ENCODE measurements at regions not wholly inside any gene's neighbourhood (a gene's known extent, or its start where the extent isn't known, plus 50 kb on each side); places are given as distances from the start of the nearest gene placed in this dataset.

DNA sequence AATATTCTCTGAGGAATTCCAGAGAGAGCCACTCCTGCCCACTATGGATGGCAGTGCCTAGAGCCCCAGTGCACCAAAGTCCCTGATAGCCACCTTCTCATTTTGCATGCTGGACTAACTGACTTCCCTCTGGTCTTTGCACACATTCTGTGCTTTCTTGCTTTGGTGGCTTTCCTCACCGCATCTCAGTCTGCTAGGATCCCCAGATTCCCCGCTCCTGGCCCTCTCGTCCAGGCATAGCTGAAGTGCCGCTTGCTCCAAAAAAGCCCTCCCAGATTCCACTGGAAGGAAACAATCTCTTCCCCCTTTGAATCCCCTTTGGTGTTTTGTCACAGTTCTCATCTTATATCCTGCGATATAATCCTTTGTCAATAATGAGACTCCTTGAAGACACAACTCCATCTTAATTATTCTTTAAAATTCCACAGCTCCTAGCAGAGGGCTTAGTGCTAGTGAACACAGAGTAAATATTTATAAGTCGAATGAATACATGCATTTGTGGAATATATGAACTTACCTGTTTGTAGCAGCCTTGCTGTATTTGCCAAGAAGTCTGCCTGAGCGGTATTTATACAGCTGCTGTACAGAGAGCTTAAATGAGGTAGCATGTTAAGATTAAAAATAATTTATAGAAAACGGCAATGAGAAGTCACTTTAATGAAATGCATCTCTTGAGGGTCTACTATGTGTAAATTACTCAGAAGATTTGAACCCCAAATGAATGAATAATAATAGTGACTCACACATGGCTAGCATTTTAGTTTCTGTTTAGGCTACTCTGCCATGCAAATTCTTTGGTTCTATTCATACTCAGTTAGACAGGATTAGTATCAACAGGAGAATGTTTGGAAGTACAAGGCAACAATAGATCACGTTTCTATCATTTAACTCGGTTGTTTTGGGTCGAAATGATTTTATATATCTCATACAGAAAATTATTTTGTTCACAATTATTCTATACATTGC lies 421.9 kb upstream of the TENM3 start:
- ChIA-PET CTCF (no interaction called here), POLR2A (no interaction called here)
- Mint-ChIP-seq H3K27me3 (no peaks in the 10 kb centered on the region), H3K27ac (no peak overlapping the region), H3K4me3 (no peak overlapping the region), H3K9me3 (peaks cover 0 to 9% (median 7%) of the 10 kb centered on the region in 5 donors), H3K36me3 (no peaks in the 10 kb centered on the region), H3K4me1 (no peaks in the 10 kb centered on the region)
- DNase-seq, result no peak
- Histone ChIP-seq H3K27me3 (ENCODE audit: insufficient read depth, low read length, poor library complexity, severe bottlenecking) (no peaks in the 10 kb centered on the region), H3K9me3 (ENCODE audit: low read length) (no peaks in the 10 kb centered on the region), H3K27ac (ENCODE audit: low read depth, low read length) (no peak overlapping the region), H3K36me3 (ENCODE audit: insufficient read depth, low read length) (no peaks in the 10 kb centered on the region), H3K4me1 (ENCODE audit: insufficient read depth, low read length) (no peaks in the 10 kb centered on the region), H3K4me3 (ENCODE audit: low read length) (no peak overlapping the region)

DNA sequence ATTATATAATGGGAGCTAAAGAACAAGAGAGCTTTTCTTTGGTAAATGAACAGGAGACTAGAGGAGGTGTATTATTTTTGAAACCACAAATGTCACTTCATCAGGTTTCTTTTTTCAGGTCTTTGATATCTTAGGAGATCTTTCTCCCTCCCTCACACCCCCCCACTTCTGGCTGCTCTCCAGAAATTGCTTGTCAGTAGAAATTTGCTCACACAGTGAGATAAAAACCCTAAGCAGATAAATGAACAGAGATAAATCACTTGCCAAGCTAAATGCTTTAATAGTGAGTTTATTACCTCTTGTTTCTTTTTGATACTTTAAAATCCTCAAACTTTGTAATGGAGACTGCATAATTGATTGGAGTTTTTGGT lies 421.2 kb upstream of the TENM3 start:
- H3K36me3 ChIP-seq (ENCODE audit: insufficient read depth, low read length), result no peaks in the 10 kb centered on the region
- H3K4me1 ChIP-seq (ENCODE audit: insufficient read depth, low read length), result no peaks in the 10 kb centered on the region
- H3K27ac Mint-ChIP-seq, result no peak overlapping the region
- no peak overlapping the region for H3K27ac ChIP-seq (ENCODE audit: low read depth, low read length)
- no peaks in the 10 kb centered on the region for H3K4me1 Mint-ChIP-seq
- no peak overlapping the region for H3K4me3 Mint-ChIP-seq
- H3K27me3 ChIP-seq (ENCODE audit: insufficient read depth, low read length, poor library complexity, severe bottlenecking), result no peaks in the 10 kb centered on the region
- no peaks in the 10 kb centered on the region for H3K36me3 Mint-ChIP-seq
- peaks cover 0 to 9% (median 6%) of the 10 kb centered on the region in 5 donors for H3K9me3 Mint-ChIP-seq
- no peak overlapping the region for H3K4me3 ChIP-seq (ENCODE audit: low read length)
- POLR2A ChIA-PET, result no interaction called here
- H3K9me3 ChIP-seq (ENCODE audit: low read length), result no peaks in the 10 kb centered on the region
- CTCF ChIA-PET, result no interaction called here
- DNase-seq, result no peak
- no peaks in the 10 kb centered on the region for H3K27me3 Mint-ChIP-seq

DNA sequence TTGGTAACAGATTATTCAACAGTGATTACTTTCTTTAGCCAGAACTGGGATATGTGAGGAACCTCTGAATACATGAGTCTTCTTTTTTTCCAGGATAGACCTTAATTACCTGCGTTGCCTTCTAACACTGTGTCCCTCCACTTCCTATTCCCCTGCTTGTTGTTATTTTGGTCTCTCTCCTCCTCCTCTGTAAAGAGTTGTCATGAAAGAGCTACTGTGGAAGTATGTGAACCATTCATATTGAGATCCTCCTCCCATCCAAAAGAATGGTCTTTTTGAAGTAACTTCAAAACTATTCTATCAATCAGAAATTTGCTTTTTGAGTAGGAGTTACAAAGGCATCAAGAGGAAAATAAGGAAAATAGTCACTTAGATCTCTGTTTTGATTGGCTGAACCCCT lies 420.0 kb upstream of the TENM3 start:
- DNase-seq, result no peak
- Mint-ChIP-seq H3K27ac (no peak overlapping the region), H3K27me3 (no peaks in the 10 kb centered on the region), H3K36me3 (no peaks in the 10 kb centered on the region), H3K4me1 (no peaks in the 10 kb centered on the region), H3K9me3 (peaks cover 0 to 8% (median 4%) of the 10 kb centered on the region in 5 donors), H3K4me3 (no peak overlapping the region)
- CTCF ChIA-PET, result no interaction called here
- POLR2A ChIA-PET, result no interaction called here
- H3K27ac ChIP-seq (ENCODE audit: low read depth, low read length), result no peak overlapping the region
- H3K4me1 ChIP-seq (ENCODE audit: insufficient read depth, low read length), result no peaks in the 10 kb centered on the region
- no peak overlapping the region for H3K4me3 ChIP-seq (ENCODE audit: low read length)
- no peaks in the 10 kb centered on the region for H3K9me3 ChIP-seq (ENCODE audit: low read length)
- H3K36me3 ChIP-seq (ENCODE audit: insufficient read depth, low read length), result no peaks in the 10 kb centered on the region
- H3K27me3 ChIP-seq (ENCODE audit: insufficient read depth, low read length, poor library complexity, severe bottlenecking), result no peaks in the 10 kb centered on the region

DNA sequence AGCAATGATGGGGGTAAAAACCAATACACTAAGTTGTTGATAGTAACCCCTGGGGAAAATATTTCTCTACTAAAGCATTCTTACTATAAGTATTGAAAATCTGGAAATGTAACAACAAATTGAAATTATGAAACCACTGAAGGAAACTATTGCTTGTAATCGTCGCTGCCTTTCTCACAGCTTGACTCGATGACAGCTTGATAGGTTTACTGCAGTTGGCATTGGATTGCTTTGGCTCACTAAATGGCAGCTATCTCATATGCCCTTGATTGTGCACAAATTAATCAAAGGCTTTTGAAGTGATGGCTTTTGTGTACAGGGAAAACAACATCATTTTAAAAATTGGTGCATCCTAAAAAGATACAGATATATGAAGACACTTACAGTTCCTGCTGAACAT lies 419.6 kb upstream of the TENM3 start:
- Histone ChIP-seq H3K27me3 (ENCODE audit: insufficient read depth, low read length, poor library complexity, severe bottlenecking) (no peaks in the 10 kb centered on the region), H3K4me1 (ENCODE audit: insufficient read depth, low read length) (no peaks in the 10 kb centered on the region), H3K36me3 (ENCODE audit: insufficient read depth, low read length) (no peaks in the 10 kb centered on the region), H3K27ac (ENCODE audit: low read depth, low read length) (no peak overlapping the region), H3K4me3 (ENCODE audit: low read length) (no peak overlapping the region), H3K9me3 (ENCODE audit: low read length) (no peaks in the 10 kb centered on the region)
- no peaks in the 10 kb centered on the region for H3K36me3 Mint-ChIP-seq
- no peaks in the 10 kb centered on the region for H3K27me3 Mint-ChIP-seq
- peaks cover 0 to 8% (median 7%) of the 10 kb centered on the region in 5 donors for H3K9me3 Mint-ChIP-seq
- no peak overlapping the region for H3K4me3 Mint-ChIP-seq
- POLR2A ChIA-PET, result no interaction called here
- H3K27ac Mint-ChIP-seq, result no peak overlapping the region
- no peaks in the 10 kb centered on the region for H3K4me1 Mint-ChIP-seq
- DNase-seq, result no peak
- CTCF ChIA-PET, result no interaction called here

DNA sequence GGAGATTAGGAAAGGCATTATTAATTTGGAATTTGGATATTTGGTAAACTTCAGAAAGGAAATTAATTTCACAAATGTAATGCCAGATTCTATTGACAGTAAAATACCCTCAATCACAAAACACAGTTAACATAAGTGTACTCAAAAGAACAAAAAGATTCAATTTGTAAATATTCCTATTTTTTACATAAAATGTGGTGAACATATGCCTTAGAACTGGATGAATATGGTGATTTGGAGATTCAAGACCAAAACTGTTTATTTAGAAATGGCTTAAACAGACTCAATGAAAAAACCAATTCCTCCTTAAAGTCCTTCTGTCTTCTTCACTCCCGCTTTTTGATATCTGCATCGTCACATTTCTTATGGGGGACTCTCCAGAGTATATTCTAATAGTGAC lies 417.6 kb upstream of the TENM3 start:
- Mint-ChIP-seq H3K36me3 (no peaks in the 10 kb centered on the region), H3K27ac (no peak overlapping the region), H3K9me3 (peaks cover 0 to 11% (median 7%) of the 10 kb centered on the region in 5 donors), H3K4me3 (no peak overlapping the region), H3K27me3 (no peaks in the 10 kb centered on the region), H3K4me1 (no peaks in the 10 kb centered on the region)
- Histone ChIP-seq H3K4me3 (ENCODE audit: low read length) (no peak overlapping the region), H3K4me1 (ENCODE audit: insufficient read depth, low read length) (no peaks in the 10 kb centered on the region), H3K36me3 (ENCODE audit: insufficient read depth, low read length) (no peaks in the 10 kb centered on the region), H3K27me3 (ENCODE audit: insufficient read depth, low read length, poor library complexity, severe bottlenecking) (no peaks in the 10 kb centered on the region), H3K27ac (ENCODE audit: low read depth, low read length) (no peak overlapping the region), H3K9me3 (ENCODE audit: low read length) (no peaks in the 10 kb centered on the region)
- ChIA-PET POLR2A (no interaction called here), CTCF (no interaction called here)
- DNase-seq, result no peak

DNA sequence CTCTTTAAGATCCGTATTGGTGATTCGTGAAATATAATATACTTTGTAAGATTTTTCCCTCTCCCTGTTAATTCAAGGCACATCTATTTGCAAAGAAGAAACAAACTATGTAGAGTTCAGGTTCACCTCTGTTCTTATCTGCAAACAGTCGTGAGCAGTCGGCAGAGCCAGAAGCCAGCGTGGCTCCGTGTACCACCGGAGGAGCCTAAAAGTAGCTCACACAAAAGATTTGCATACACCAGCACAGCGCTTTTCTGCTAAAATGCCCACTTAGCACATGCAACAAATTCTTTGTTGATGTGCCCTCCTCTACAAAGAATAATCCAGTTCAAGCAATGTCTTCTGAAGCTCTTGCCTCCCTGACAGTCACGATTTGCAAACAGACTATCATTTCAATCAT lies 416.0 kb upstream of the TENM3 start:
- Mint-ChIP-seq H3K4me3 (no peak overlapping the region), H3K4me1 (no peaks in the 10 kb centered on the region), H3K27me3 (no peaks in the 10 kb centered on the region), H3K9me3 (peaks cover 0 to 8% (median 0%) of the 10 kb centered on the region in 5 donors), H3K27ac (no peak overlapping the region), H3K36me3 (no peaks in the 10 kb centered on the region)
- Histone ChIP-seq H3K36me3 (ENCODE audit: insufficient read depth, low read length) (no peaks in the 10 kb centered on the region), H3K9me3 (ENCODE audit: low read length) (no peaks in the 10 kb centered on the region), H3K27ac (ENCODE audit: low read depth, low read length) (no peak overlapping the region), H3K4me1 (ENCODE audit: insufficient read depth, low read length) (no peaks in the 10 kb centered on the region), H3K27me3 (ENCODE audit: insufficient read depth, low read length, poor library complexity, severe bottlenecking) (no peaks in the 10 kb centered on the region), H3K4me3 (ENCODE audit: low read length) (no peak overlapping the region)
- no peak for DNase-seq
- POLR2A ChIA-PET, result no interaction called here
- CTCF ChIA-PET, result no interaction called here

DNA sequence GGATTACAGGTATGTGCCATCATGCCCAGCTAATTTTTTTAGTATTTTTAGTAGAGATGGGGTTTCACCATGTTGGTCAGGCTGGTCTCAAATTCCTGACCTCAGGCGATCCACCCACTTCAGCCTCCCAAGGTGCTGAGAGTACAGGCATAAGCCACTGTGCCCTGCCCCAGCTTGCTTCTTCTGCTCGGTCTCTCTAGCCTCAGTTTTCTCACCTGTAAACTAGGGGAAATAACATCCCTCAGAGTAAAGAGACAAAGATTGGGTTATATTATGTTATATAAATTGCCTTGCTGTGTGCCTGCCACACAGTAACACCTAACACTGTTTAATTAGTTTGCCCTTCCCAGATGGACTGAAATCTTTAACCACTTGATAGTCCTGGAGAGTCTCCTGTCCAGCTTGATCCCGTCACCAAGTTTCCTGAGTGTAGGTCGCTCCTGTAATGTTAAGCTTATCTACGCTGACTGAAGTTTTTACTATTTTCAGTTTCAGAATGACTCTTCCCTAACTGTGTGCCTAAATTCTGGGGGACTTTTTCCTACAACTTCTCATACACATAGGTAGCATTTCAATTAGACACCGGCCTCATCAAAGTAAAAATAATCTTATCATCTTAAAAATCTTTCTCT lies 412.7 kb upstream of the TENM3 start:
- Histone ChIP-seq H3K4me3 (ENCODE audit: low read length) (no peak overlapping the region), H3K27ac (ENCODE audit: low read depth, low read length) (no peak overlapping the region), H3K9me3 (ENCODE audit: low read length) (no peaks in the 10 kb centered on the region), H3K4me1 (ENCODE audit: insufficient read depth, low read length) (no peaks in the 10 kb centered on the region), H3K36me3 (ENCODE audit: insufficient read depth, low read length) (no peaks in the 10 kb centered on the region), H3K27me3 (ENCODE audit: insufficient read depth, low read length, poor library complexity, severe bottlenecking) (no peaks in the 10 kb centered on the region)
- no peak overlapping the region for H3K4me3 Mint-ChIP-seq
- no peaks in the 10 kb centered on the region for H3K36me3 Mint-ChIP-seq
- ChIA-PET POLR2A (no interaction called here), CTCF (no interaction called here)
- no peaks in the 10 kb centered on the region for H3K27me3 Mint-ChIP-seq
- H3K27ac Mint-ChIP-seq, result no peak overlapping the region
- H3K9me3 Mint-ChIP-seq, result peaks cover 0 to 7% (median 3%) of the 10 kb centered on the region in 5 donors
- no peak for DNase-seq
- H3K4me1 Mint-ChIP-seq, result no peaks in the 10 kb centered on the region

DNA sequence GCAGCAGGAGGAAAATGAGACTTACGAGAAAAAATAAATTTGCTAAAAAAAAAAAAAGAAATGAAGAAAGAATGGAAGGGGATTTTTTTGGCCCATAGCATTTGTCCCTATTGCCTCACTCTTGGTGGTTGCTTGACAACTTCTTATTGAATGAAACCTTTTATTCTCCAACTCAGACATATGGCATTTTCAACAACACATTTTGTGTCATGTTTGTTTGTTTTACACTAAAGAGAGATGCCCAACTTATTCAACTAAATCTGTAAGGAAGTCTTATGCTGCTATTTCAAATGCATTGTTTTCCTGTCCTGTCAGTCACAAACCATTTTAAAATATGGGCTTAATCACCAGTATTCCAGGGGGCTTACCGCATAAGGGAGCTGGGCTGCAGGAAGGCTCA lies 409.1 kb upstream of the TENM3 start:
- Mint-ChIP-seq H3K27me3 (no peaks in the 10 kb centered on the region), H3K4me1 (no peaks in the 10 kb centered on the region), H3K36me3 (no peaks in the 10 kb centered on the region), H3K27ac (no peak overlapping the region), H3K9me3 (peaks cover 0 to 7% (median 4%) of the 10 kb centered on the region in 5 donors), H3K4me3 (no peak overlapping the region)
- DNase-seq, result no peak
- H3K27ac ChIP-seq (ENCODE audit: low read depth, low read length), result no peak overlapping the region
- POLR2A ChIA-PET, result no interaction called here
- H3K9me3 ChIP-seq (ENCODE audit: low read length), result no peaks in the 10 kb centered on the region
- no peak overlapping the region for H3K4me3 ChIP-seq (ENCODE audit: low read length)
- no peaks in the 10 kb centered on the region for H3K27me3 ChIP-seq (ENCODE audit: insufficient read depth, low read length, poor library complexity, severe bottlenecking)
- CTCF ChIA-PET, result no interaction called here
- H3K4me1 ChIP-seq (ENCODE audit: insufficient read depth, low read length), result no peaks in the 10 kb centered on the region
- no peaks in the 10 kb centered on the region for H3K36me3 ChIP-seq (ENCODE audit: insufficient read depth, low read length)
